T-helper 1 cell treated with Interleukin-12 subunit alpha and Interleukin-12 subunit beta and Interleukin-4 antibody, amounts not matched to agents 30 ng/mL and 1 ng/mL, for 36 hours (primary cell): ENCODE measurements at regions not wholly inside any gene's neighbourhood (a gene's known extent, or its start where the extent isn't known, plus 50 kb on each side); places are given as distances from the start of the nearest gene placed in this dataset.
"Not testable (repeated sequence)": the region's sequence is repeated elsewhere in the genome, so short reads cannot be mapped to it uniquely, and the experiment has no call there.

Experiments used
- intact Hi-C: fragments of 100-400 bp; cut with micrococcal nuclease; formaldehyde crosslinking; loops from one replicate; pipeline ENCODE4 v1.15.1; 2024

DNA sequence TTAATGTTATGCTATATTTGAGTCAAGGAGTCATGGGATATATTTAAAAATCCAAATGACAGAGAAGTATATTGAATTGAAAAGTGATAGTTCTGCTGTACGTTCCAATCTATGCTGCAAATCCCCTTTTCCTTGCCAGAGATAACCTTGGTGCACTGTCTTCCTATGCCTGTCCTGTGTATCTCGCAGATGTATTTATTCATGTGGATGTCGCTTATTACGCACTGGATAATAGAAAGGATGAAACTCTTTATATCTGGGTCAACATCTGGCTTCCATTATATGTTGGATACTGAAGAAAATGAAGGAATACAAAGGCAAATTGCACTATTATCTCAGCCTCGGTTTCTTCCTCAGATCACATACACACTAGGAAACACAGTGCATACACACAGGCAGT is 331.3 kb downstream of the BCKDHB start:
- intact Hi-C loops, result no loop called here

DNA sequence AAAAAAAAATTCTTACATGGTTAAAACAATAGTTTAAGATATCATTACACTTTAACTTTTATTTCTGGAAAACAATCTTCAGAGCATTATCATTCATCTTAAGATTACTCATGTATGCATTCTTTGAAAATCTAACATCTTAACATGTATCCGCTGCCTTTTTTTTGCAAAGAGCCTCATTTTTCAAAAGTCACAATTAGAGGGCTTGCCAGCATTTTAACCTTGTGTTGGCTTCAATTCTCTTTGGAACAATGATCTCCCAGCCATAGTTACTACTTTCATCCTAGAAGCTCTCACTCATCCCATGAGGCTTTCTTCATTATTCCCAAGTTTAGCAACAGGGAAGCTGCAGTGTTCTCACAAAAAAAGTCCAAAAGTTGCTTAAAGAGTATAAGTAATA is 330.8 kb downstream of the BCKDHB start:
- intact Hi-C loops, result no loop called here

DNA sequence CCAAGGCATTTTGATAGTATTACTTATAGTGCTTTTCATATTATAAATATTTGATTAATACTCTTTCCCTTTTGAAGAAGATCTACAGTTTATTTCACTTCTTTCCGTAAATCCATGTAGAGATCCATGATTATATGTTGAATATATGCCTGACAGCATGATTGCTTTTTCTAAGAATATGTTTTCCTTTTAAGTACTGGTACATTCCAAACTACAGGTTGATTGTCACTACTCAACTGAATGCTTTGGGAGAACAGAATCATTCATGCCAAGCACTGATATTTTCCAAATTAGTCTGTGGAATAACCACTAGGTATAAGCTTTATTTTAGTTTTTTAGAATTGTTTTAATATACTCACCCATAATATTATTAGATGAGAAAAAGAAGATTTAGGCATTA is 330.2 kb downstream of the BCKDHB start:
- intact Hi-C loops, result no loop called here

DNA sequence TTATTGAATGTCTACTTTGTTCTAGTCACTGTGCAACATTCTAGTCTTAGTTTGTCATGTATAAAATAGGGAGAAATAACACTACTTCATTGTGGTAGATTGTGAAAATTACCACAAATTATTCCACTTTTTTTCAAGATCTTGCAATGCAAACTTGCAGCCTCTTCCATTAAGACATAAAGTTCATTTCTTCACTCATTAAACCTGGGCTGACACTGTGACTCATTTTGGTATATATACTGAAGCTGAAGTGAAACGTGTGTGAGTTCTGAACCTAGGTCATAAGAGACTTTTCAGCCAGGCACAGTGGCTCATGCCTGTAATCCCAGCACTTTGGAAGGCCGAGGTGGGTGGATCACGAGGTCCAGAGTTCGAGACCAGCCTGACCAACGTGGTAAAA is 329.0 kb downstream of the BCKDHB start:
- intact Hi-C loops, result no loop called here

DNA sequence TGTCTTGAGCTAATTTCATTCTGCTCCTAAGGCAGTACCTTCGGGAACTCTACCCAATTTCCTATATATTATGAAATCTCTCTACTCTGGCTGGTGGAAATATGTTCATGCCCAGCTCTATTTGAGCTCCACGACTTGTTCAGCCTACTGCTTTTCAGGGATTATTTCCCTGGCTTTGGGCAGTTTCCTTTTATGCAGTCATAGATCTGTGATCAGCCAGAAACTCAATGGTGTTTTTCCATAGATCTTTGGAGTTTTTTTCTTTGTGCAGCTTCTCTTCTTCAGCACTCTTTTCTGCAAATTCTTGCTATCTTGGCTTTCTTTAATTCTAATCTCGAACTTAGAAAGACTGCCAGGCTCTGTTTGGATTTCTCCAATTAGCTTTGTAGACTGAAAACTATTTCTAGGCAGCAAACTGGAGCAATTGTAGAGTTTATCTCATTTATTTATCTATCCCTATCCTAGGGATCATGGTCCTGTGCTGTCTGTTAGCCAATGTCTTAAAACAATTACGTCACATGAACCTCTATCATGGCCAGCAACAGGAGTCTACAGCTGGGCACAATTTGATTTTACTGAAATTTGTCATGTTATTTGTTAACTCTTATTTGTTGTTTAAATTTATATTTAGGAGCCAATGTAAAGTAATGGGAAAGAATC is 328.4 kb downstream of the BCKDHB start:
- intact Hi-C loops, result no loop called here

DNA sequence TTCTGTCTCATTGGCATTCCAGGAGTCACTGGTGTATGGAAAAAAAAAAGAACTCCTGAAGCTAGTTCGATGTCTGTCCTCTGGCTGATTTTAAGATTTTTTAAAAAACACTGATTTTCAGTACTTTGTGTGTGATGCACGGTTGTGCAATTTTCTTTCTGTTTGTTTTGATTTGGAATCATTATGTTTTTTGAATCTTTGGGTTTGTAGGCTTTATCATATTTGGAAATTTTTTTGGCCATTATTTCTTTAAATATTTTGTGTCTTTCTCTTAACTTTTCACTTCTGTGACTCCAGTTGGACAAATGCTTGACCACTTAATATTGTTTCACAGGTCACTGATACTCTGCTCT is 327.2 kb downstream of the BCKDHB start:
- intact Hi-C loops, result no loop called here

DNA sequence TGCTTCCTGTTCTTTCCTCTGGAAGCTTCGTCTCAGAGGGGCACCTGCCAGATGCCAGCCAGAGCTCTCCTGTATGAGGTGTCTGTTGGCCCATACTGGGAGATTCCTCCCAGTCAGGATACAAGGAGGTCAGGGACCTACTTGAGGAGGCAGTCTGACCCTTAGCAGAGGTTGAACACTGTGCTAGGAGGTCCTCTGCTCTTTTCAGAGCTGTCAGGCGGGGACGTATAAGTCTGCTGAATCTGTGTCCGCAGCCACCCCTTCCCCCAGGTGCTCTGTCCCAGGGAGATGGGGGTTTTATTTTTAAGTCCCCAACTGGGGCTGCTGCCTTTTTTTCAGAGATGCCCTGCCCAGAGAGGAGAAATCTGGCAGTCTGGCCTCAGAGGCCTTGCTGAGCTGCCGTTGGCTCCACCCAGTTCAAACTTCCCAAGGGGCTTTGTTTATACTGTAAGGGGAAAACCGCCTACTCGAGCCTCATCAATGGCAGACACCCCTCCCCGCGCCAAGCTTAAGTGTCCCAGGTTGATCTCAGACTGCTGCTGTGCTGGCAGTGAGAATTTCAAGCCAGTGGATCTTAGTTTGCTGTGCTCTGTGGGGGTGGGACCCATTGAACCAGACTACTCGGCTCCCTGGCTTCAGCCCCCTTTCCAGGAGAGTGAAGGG is 326.7 kb downstream of the BCKDHB start:
- intact Hi-C loops, result no loop called here

DNA sequence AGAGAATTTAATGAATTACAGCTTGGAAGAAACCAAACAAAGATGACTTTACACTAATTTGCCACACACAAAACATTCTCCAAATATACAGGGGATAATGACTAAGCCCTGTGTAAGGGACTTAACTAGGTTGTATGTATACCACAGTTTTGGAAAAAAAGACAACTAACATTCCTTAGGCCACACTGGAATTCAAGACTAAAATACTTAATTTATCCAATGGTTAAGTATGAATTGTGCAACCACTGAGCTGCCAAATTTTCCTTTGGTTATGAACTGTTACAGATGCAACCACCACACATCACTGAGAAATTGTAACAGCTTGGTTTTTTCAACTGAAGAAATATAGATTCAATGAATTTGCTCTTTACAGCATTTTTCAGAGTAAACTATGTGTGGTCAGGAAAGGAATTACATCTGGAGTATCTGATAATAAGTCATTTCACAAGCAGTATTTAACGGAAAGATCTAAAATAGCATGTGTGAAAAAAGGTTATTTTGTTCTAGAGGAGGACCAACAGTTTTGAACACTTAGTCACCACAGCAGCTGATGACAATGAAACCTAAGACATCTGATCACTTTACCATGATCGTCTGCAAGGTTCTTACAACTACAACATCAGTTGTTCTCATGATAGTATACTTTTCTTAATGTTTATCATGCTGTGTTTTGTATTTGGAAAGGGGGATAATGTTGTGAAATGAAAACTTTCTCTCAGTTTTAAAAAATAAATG is 318.8 kb downstream of the BCKDHB start:
- intact Hi-C loops, result no loop called here

DNA sequence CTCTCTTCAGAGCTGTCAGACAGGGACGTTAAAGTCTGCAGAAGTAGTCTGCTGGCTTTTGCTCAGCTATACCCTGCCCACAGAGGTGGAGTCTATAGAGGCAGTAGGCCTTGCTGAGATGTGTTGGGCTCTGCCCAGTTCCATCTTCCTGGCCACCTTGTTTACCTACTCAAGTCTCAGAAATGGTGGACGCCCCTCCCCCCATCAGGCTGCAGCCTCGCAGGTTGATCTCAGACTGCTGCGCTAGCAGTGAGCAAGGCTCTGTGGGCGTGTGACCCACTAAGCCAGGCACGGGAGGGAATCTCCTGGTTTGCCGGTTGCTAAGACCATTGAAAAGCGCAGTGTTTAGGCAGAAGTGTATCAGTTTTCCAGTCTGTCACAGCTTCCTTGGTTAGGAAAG is 305.0 kb downstream of the BCKDHB start:
- intact Hi-C loops, result no loop called here

DNA sequence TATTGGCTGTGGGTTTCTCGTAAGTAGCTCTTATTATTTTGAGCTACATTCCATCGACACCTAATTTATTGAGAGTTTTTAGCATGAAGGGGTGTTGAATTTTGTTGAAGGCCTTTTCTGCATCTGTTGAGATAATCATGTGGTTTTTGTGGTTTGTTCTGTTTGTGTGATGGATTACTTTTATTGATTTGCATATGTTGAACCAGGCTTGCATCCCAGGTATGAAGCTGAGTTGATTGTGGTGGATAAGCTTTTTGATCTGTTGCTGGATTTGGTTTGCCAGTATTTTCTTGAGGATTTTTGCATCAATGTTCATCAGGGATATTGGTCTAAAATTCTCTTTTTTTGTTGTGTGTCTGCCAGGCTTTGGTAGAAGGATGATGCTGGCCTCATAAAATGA is 301.5 kb downstream of the BCKDHB start:
- intact Hi-C loops, result not testable (repeated sequence)

DNA sequence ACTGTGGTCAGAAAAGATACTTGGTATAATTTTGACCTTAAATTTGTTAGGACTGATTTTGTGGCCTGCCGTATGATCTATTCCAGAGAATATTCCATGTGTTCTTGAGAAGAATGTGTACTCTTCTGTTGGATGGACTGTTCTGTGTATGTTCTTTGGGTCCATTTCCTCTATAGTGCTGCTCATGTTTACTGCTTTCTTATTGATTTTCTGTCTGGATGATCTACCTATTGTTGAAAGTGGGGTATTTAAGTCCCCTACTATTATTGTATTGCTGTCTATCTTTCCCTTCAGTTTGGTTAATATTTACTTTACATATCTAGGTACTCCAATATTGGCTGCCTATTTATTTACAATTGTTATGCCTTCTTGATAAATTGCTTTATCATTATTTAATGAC is 298.4 kb downstream of the BCKDHB start:
- intact Hi-C loops, result no loop called here

DNA sequence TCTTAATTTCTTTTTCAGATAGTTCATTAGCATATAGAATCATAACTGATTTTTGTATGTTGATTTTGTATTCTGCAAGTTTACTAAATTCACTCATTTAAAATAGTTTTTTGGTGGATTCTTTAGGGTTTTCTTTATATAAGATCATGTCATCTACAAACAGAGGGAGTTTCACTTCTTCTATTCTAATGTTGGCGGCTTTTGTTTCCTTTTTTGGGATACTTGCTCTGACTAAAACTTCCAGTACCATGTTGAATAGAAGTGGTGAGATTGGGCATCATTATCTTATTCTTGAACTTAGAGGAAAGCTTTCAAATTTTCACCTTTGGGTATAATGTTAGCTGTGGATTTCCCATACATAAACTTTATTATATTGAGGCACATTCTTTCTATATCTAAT is 296.9 kb downstream of the BCKDHB start:
- intact Hi-C loops, result no loop called here

DNA sequence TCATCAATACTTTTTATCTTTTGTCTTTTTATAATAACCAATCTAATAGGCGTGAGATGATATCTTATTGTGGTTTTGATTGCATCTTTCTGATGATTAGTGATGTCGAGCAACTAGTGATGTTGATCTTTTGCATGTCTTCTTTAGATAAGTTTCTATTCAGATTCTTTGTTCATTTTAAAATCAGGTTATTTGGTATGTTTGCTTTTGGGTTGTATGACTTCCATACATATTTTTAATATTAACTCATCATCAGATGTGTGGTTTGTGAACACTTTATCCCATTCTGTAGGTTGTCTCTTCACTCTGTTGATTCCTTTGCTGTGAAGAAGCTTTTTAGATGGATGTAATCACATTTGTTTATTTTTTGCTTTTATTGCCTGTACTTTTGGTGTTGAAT is 295.8 kb downstream of the BCKDHB start:
- intact Hi-C loops, result no loop called here
